Osteoblast (primary cell): ENCODE measurements at regions not wholly inside any gene's neighbourhood (a gene's known extent, or its start where the extent isn't known, plus 50 kb on each side); places are given as distances from the start of the nearest gene placed in this dataset.
A peak's percentile ranks its signal among the peaks of the same experiment; 100 is the strongest.

Experiments used
- DNase-seq: peaks from one replicate; pipeline ENCODE4 v3.0.0; 2011; ENCODE audit warnings: low spot score, mixed read lengths; ENCODE audit not compliant: insufficient read length; ENCODE audit errors: missing footprints
- H2AFZ ChIP-seq: 2 replicates; pipeline ENCODE4 v1.6.0; 2011; ENCODE audit warnings: mild to moderate bottlenecking, low read length
- H3K27ac ChIP-seq: 2 replicates; pipeline ENCODE4 v1.5.1; 2011; ENCODE audit warnings: mild to moderate bottlenecking, low read depth, low read length, moderate library complexity
- H3K27me3 ChIP-seq: 2 replicates; pipeline ENCODE4 v1.6.0; 2012; ENCODE audit warnings: mild to moderate bottlenecking, control low read depth, inconsistent platforms, low read length, moderate library complexity; ENCODE audit not compliant: insufficient read depth
- H3K36me3 ChIP-seq: 2 replicates; pipeline ENCODE4 v1.5.1; 2011; ENCODE audit warnings: mild to moderate bottlenecking, low read length, control low read depth, moderate library complexity; ENCODE audit not compliant: insufficient read depth
- H3K4me1 ChIP-seq: 2 replicates; pipeline ENCODE4 v1.5.1; 2011; ENCODE audit warnings: mild to moderate bottlenecking, low read length, control low read depth, moderate library complexity; ENCODE audit not compliant: insufficient read depth
- H3K4me2 ChIP-seq: 2 replicates; pipeline ENCODE4 v1.6.0; 2011; ENCODE audit warnings: mild to moderate bottlenecking, low read length; ENCODE audit not compliant: insufficient read depth
- H3K4me3 ChIP-seq: fragments of 200-600 bp; sonication (generic); 3 replicates; pipeline ENCODE4 v1.5.1; 2012; ENCODE audit warnings: mild to moderate bottlenecking, low read length, inconsistent platforms; ENCODE audit not compliant: insufficient read depth
- H3K79me2 ChIP-seq: 2 replicates; pipeline ENCODE4 v1.6.0; 2012; ENCODE audit warnings: mild to moderate bottlenecking, low read length, control low read depth, inconsistent platforms; ENCODE audit not compliant: insufficient read depth
- H3K9me3 ChIP-seq: 2 replicates; pipeline ENCODE4 v1.5.1; 2011; ENCODE audit warnings: low read depth, low read length, control low read depth
- H4K20me1 ChIP-seq: 2 replicates; pipeline ENCODE4 v1.6.0; 2012; ENCODE audit warnings: mild to moderate bottlenecking, low read length, control low read depth; ENCODE audit not compliant: insufficient read depth
- TF ChIP-seq, protein P1 (sequence below): IDR thresholded peaks from 2 replicates; pipeline ENCODE4 v1.5.1; 2011; ENCODE audit warnings: mild to moderate bottlenecking, low read depth, low read length, moderate library complexity; ENCODE audit errors: extremely low read depth

DNA sequence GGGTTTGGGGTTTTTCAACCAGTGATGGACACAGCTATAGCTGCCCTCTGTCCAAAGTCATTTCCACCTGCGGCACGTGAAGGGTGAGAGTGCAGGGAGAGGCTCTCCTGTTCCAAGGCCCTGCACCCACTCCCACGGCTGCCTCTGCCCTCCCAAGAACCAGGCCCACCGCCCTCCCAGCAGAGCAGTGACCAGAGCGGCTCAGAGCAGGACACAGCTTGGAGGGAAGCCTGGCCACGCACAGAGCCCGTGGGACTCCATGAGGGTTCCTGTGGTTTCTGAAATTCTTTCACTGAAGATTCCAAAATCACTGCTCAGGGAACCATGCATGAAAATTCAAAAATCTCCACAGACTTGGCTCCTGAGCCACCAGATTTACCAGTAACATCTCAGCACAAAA lies 67.3 kb upstream of the SALL3 start:
- Histone ChIP-seq H3K79me2 (no peaks in the 10 kb centered on the region), H2AFZ (no peak overlapping the region), H3K36me3 (no peaks in the 10 kb centered on the region), H3K27me3 (no peaks in the 10 kb centered on the region), H3K27ac (no peak overlapping the region), H3K4me2 (no peak overlapping the region), H3K9me3 (no peaks in the 10 kb centered on the region), H3K4me3 (no peak overlapping the region), H3K4me1 (no peaks in the 10 kb centered on the region), H4K20me1 (no peaks in the 10 kb centered on the region)
- TF ChIP-seq, protein P1, sequence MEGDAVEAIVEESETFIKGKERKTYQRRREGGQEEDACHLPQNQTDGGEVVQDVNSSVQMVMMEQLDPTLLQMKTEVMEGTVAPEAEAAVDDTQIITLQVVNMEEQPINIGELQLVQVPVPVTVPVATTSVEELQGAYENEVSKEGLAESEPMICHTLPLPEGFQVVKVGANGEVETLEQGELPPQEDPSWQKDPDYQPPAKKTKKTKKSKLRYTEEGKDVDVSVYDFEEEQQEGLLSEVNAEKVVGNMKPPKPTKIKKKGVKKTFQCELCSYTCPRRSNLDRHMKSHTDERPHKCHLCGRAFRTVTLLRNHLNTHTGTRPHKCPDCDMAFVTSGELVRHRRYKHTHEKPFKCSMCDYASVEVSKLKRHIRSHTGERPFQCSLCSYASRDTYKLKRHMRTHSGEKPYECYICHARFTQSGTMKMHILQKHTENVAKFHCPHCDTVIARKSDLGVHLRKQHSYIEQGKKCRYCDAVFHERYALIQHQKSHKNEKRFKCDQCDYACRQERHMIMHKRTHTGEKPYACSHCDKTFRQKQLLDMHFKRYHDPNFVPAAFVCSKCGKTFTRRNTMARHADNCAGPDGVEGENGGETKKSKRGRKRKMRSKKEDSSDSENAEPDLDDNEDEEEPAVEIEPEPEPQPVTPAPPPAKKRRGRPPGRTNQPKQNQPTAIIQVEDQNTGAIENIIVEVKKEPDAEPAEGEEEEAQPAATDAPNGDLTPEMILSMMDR: no peak
- DNase-seq: no peak

DNA sequence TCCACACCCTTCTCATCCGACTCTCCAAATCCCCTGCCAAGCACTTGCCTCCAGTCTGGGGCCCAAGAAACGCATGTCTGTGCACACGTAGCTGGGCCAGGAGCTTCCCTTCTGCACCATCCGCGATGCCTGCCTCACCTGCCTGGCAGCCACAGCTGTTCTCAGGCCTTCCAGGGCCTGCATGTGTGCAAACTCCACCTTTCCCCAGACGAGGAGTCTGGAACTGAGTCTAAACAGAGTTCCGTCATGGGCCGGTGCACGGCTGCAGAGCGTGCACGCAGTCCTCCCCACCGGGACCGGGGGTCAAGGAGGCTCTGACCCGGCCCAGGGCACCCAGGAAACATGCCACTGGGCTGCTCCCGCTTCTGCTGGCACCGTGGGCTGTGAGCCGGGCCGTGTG lies 66.8 kb upstream of the SALL3 start:
- H3K36me3 ChIP-seq: no peaks in the 10 kb centered on the region
- H3K4me2 ChIP-seq: no peak overlapping the region
- TF ChIP-seq, protein P1: no peak
- H3K4me3 ChIP-seq: no peak overlapping the region
- H3K27me3 ChIP-seq: no peaks in the 10 kb centered on the region
- H4K20me1 ChIP-seq: no peaks in the 10 kb centered on the region
- H3K27ac ChIP-seq: no peak overlapping the region
- peak; percentile 47 for DNase-seq
- no peaks in the 10 kb centered on the region for H3K4me1 ChIP-seq
- no peak overlapping the region for H2AFZ ChIP-seq
- no peaks in the 10 kb centered on the region for H3K9me3 ChIP-seq
- H3K79me2 ChIP-seq: no peaks in the 10 kb centered on the region

DNA sequence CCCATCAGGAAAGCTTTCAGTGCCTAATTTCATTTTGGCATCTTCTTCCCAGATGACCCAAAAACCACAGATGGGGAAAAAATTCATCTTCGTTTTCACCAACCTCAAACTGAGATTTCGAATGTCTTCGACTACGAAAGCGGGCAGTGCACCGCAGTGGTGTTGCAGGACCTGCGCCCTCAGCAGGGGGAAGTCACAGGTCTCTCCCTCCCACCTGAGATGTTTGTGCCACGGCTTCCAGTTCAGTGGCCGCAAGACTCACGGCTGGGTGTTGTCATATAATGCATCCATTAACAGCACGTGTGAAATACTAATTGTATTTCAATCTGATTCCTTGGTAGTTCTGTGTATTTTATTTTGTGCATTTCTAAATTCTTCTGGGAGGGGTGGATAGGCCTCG lies 66.2 kb upstream of the SALL3 start:
- Histone ChIP-seq H3K4me3 (no peak overlapping the region), H3K4me1 (no peaks in the 10 kb centered on the region), H3K27ac (no peak overlapping the region), H3K36me3 (no peaks in the 10 kb centered on the region), H3K79me2 (no peaks in the 10 kb centered on the region), H3K4me2 (no peak overlapping the region), H2AFZ (no peak overlapping the region), H3K27me3 (no peaks in the 10 kb centered on the region), H3K9me3 (no peaks in the 10 kb centered on the region), H4K20me1 (no peaks in the 10 kb centered on the region)
- peak; percentile 42 for DNase-seq
- TF ChIP-seq, protein P1: no peak

DNA sequence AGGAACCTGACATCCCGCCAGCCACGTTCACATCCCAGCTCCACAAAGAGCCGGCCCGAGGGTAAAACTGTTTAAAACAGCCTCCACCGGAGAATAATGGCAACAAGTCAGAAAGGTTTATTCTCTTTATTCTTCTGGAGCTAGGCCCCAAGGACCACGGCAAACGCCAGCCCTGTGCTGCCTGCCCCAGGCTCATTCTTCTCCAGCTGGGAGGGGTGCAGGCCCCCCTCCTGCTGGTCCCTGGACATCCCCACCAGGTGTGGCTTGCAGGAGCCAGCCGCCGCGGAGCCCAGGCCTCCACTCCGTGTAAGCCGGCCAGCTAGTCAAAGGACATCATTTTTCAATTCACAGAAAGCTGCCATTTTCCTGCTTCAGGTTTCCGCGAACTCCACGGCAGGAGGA lies 65.8 kb upstream of the SALL3 start:
- Histone ChIP-seq H3K27ac (no peak overlapping the region), H3K4me1 (no peaks in the 10 kb centered on the region), H2AFZ (no peak overlapping the region), H3K79me2 (no peaks in the 10 kb centered on the region), H3K4me3 (no peak overlapping the region), H3K4me2 (no peak overlapping the region), H3K36me3 (no peaks in the 10 kb centered on the region), H3K27me3 (no peaks in the 10 kb centered on the region), H3K9me3 (no peaks in the 10 kb centered on the region), H4K20me1 (no peaks in the 10 kb centered on the region)
- peak; percentile 72 for DNase-seq
- TF ChIP-seq, protein P1: no peak
